IMR-90 (cell line): ENCODE measurements at regions not wholly inside any gene's neighbourhood (a gene's known extent, or its start where the extent isn't known, plus 50 kb on each side); places are given as distances from the start of the nearest gene placed in this dataset.

Experiments
- ATAC-seq: fragments of 200-7000 bp; cut with Tn5 transposase; 2 replicates; pipeline ENCODE4 v1.9.1; 2020; ENCODE audit warnings: low read depth, mild to moderate bottlenecking, moderate library complexity
- BruUV-seq: library from RNA; stranded (reverse); fragments of 400-500 nt; replicated peaks from 2 replicates; lab custom pipeline; 2021; lab: Mats Ljungman, UMichigan
- CTCF ChIA-PET: fragments of 300-600 bp; formaldehyde crosslinking; extraction: SDS; loops from one replicate; lab custom pipeline; 2021; ENCODE audit warnings: antibody characterized with exemption; lab: Yijun Ruan, JAX
- POLR2A ChIA-PET: fragments of 300-600 bp; sonication (Branson Sonifier 250); formaldehyde crosslinking; loops from one replicate; lab custom pipeline; 2022; ENCODE audit warnings: antibody characterized with exemption; ENCODE audit not compliant: unreplicated experiment; lab: Charles Lee
- DNase-seq: peaks from one replicate; pipeline ENCODE4 v3.0.0; 2013
- H2AFZ ChIP-seq: replicated peaks from 2 replicates; pipeline ENCODE3; 2013; ENCODE audit warnings: low read length, mild to moderate bottlenecking; ENCODE audit not compliant: poor library complexity
- H2AK5ac ChIP-seq: 2 replicates; pipeline ENCODE4 v1.6.1; 2013; ENCODE audit warnings: low read depth, low read length, inconsistent platforms
- H2AK9ac ChIP-seq: replicated peaks from 2 replicates; pipeline ENCODE3; 2013; ENCODE audit warnings: mild to moderate bottlenecking, low read depth, low read length, moderate library complexity; ENCODE audit not compliant: poor library complexity
- H2BK120ac ChIP-seq: 2 replicates; pipeline ENCODE4 v1.6.1; 2013; ENCODE audit warnings: low read depth, low read length, inconsistent platforms
- H2BK15ac ChIP-seq: 3 replicates; pipeline ENCODE4 v1.6.1; 2013; ENCODE audit warnings: low read depth, low read length, inconsistent platforms
- H2BK20ac ChIP-seq: 2 replicates; pipeline ENCODE4 v1.6.1; 2013; ENCODE audit warnings: low read depth, mild to moderate bottlenecking, inconsistent platforms, low read length, moderate library complexity
- H2BK5ac ChIP-seq: 2 replicates; pipeline ENCODE4 v1.6.1; 2013; ENCODE audit warnings: mild to moderate bottlenecking, low read depth, low read length, inconsistent platforms; ENCODE audit not compliant: poor library complexity, severe bottlenecking
- H3K14ac ChIP-seq: replicated peaks from 2 replicates; pipeline ENCODE4 v1.6.1; 2013; ENCODE audit warnings: low read depth, low read length, inconsistent platforms
- H3K18ac ChIP-seq: 2 replicates; pipeline ENCODE4 v1.6.1; 2013; ENCODE audit warnings: low read depth, low read length, control low read depth
- H3K23ac ChIP-seq: 2 replicates; pipeline ENCODE4 v1.6.1; 2013; ENCODE audit warnings: low read depth, low read length, inconsistent platforms
- H3K27ac ChIP-seq: 2 replicates; pipeline ENCODE4 v1.5.1; 2013; ENCODE audit warnings: mild to moderate bottlenecking, control low read depth, low read length; ENCODE audit not compliant: insufficient read depth
- H3K27me3 ChIP-seq: 2 replicates; pipeline ENCODE4 v1.6.1; 2013; ENCODE audit warnings: low read length; ENCODE audit not compliant: control insufficient read depth, insufficient read depth
- H3K36me3 ChIP-seq: 2 replicates; pipeline ENCODE4 v1.6.1; 2013; ENCODE audit warnings: low read length, mixed read lengths; ENCODE audit not compliant: control insufficient read depth, insufficient read depth
- H3K4ac ChIP-seq: 2 replicates; pipeline ENCODE4 v1.6.1; 2013; ENCODE audit warnings: low read depth, low read length, inconsistent platforms
- H3K4me1 ChIP-seq: 2 replicates; pipeline ENCODE4 v1.6.1; 2013; ENCODE audit warnings: low read length, mixed read lengths; ENCODE audit not compliant: control insufficient read depth, insufficient read depth
- H3K4me2 ChIP-seq: 2 replicates; pipeline ENCODE4 v1.6.1; 2013; ENCODE audit warnings: low read depth, mild to moderate bottlenecking, control low read depth, low read length, moderate library complexity
- H3K4me3 ChIP-seq: 2 replicates; pipeline ENCODE4 v1.5.1; 2013; ENCODE audit warnings: low read depth, mild to moderate bottlenecking, control low read depth, low read length, moderate library complexity; ENCODE audit not compliant: insufficient read depth
- H3K56ac ChIP-seq: 2 replicates; pipeline ENCODE4 v1.6.1; 2013; ENCODE audit warnings: low read length, inconsistent platforms; ENCODE audit not compliant: insufficient read depth; ENCODE audit errors: extremely low read depth
- H3K79me1 ChIP-seq, 2 experiments: 2 replicates each; pipeline ENCODE4 v1.6.1; 2013; ENCODE audit warnings: low read length in 2 of 2, inconsistent platforms in 1 of 2, low read depth in 1 of 2
- H3K9ac ChIP-seq: 2 replicates; pipeline ENCODE4 v1.6.1; 2013; ENCODE audit warnings: low read depth, low read length, control low read depth
- H3K9me1 ChIP-seq: 2 replicates; pipeline ENCODE4 v1.6.1; 2013; ENCODE audit warnings: low read length, inconsistent platforms; ENCODE audit not compliant: insufficient read depth
- H3K9me3 ChIP-seq: 2 replicates; pipeline ENCODE4 v1.6.1; 2013; ENCODE audit warnings: low read length; ENCODE audit not compliant: control insufficient read depth, insufficient read depth
- H4K20me1 ChIP-seq: 2 replicates; pipeline ENCODE4 v1.6.1; 2013; ENCODE audit warnings: low read length, inconsistent platforms; ENCODE audit not compliant: insufficient read depth
- H4K5ac ChIP-seq: 2 replicates; pipeline ENCODE4 v1.6.1; 2013; ENCODE audit warnings: mild to moderate bottlenecking, low read depth, low read length, control low read depth
- H4K8ac ChIP-seq, 2 experiments: 2 replicates each; pipeline ENCODE4 v1.6.1; 2013; ENCODE audit warnings: low read depth in 2 of 2, low read length in 2 of 2, control low read depth in 1 of 2, inconsistent platforms in 1 of 2
- H4K91ac ChIP-seq: 2 replicates; pipeline ENCODE4 v1.6.1; 2013; ENCODE audit warnings: low read depth, low read length, inconsistent platforms; ENCODE audit not compliant: insufficient read depth
- BHLHE40 ChIP-seq: fragments of 150-350 bp; IDR thresholded peaks from 2 replicates; pipeline ENCODE4 v1.6.1; 2016; ENCODE audit warnings: mild to moderate bottlenecking, low read depth, low read length
- CEBPB ChIP-seq: IDR thresholded peaks from 2 replicates; pipeline ENCODE4 v1.6.1; 2012; ENCODE audit warnings: low read depth, low read length, improper control_type of control experiment
- CHD1 ChIP-seq: IDR thresholded peaks from 2 replicates; pipeline ENCODE4 v1.6.1; 2012; ENCODE audit warnings: low read depth, low read length, improper control_type of control experiment
- ELK1 ChIP-seq: fragments of 150-350 bp; IDR thresholded peaks from 2 replicates; pipeline ENCODE4 v1.6.1; 2016; ENCODE audit warnings: low read depth, mild to moderate bottlenecking, low read length, moderate library complexity, borderline replicate concordance
- FOS ChIP-seq: fragments of 150-350 bp; IDR thresholded peaks from 2 replicates; pipeline ENCODE4 v1.6.1; 2016; ENCODE audit warnings: low read depth, low read length
- MAFK ChIP-seq: IDR thresholded peaks from 2 replicates; pipeline ENCODE4 v1.6.1; 2012; ENCODE audit warnings: low read depth, low read length, improper control_type of control experiment
- MAZ ChIP-seq: IDR thresholded peaks from 2 replicates; pipeline ENCODE4 v1.6.1; 2012; ENCODE audit warnings: low read depth, mild to moderate bottlenecking, low read length, improper control_type of control experiment, moderate library complexity, borderline replicate concordance
- MXI1 ChIP-seq: IDR thresholded peaks from 2 replicates; pipeline ENCODE4 v1.6.1; 2012; ENCODE audit warnings: low read depth, mild to moderate bottlenecking, low read length, moderate library complexity, borderline replicate concordance
- NFE2L2 ChIP-seq: fragments of 150-350 bp; IDR thresholded peaks from 2 replicates; pipeline ENCODE4 v1.6.1; 2016; ENCODE audit warnings: low read depth, mild to moderate bottlenecking, low read length
- POLR2A ChIP-seq: IDR thresholded peaks from 2 replicates; pipeline ENCODE4 v1.6.1; 2012; ENCODE audit warnings: mild to moderate bottlenecking, low read depth, low read length
- RAD21 ChIP-seq: IDR thresholded peaks from 2 replicates; pipeline ENCODE4 v1.6.1; 2012; ENCODE audit warnings: low read length, improper control_type of control experiment
- RCOR1 ChIP-seq: IDR thresholded peaks from 2 replicates; pipeline ENCODE4 v1.6.1; 2012; ENCODE audit warnings: mild to moderate bottlenecking, low read length, improper control_type of control experiment; ENCODE audit not compliant: insufficient replicate concordance
- RFX5 ChIP-seq: IDR thresholded peaks from 2 replicates; pipeline ENCODE4 v1.8.0; 2012; ENCODE audit warnings: low read depth, mild to moderate bottlenecking, low read length, moderate library complexity
- SMC3 ChIP-seq: fragments of 150-350 bp; IDR thresholded peaks from 2 replicates; pipeline ENCODE4 v1.6.1; 2016; ENCODE audit warnings: low read depth, mild to moderate bottlenecking, antibody characterized with exemption, low read length, moderate library complexity
- USF2 ChIP-seq: fragments of 150-350 bp; IDR thresholded peaks from 2 replicates; pipeline ENCODE4 v1.6.1; 2017; ENCODE audit warnings: mild to moderate bottlenecking, antibody characterized with exemption, low read length, low read depth
- WGBS, 2 experiments: methylation state at CpG; one replicate each; pipeline versions ENCODE4 v1.1.5 to v1.1.7; 2013; ENCODE audit warnings: missing lambda C conversion rate in 2 of 2; ENCODE audit not compliant: insufficient read length in 1 of 2; ENCODE audit errors: extremely low coverage in 2 of 2; 5-methylcytosine and 5-hydroxymethylcytosine counted together
- dilution Hi-C: fragments of 300-500 bp; cut with HindIII; formaldehyde crosslinking; loops from one replicate; pipeline ENCODE4 v1.14.3; 2018; ENCODE audit warnings: low sequenced_read_pairs; ENCODE audit not compliant: unreplicated experiment
- in situ Hi-C: fragments of 300-500 bp; cut with MboI; formaldehyde crosslinking; loops from 3 replicates; pipeline ENCODE4 v1.14.3; 2019; ENCODE audit warnings: low sequenced_read_pairs, inconsistent platforms, mixed read lengths
- intact Hi-C: fragments of 100-400 bp; cut with micrococcal nuclease; formaldehyde crosslinking; loops from 2 replicates; pipeline ENCODE4 v1.10.0; 2022
- TF ChIP-seq, protein P1 (sequence below): conservative IDR thresholded peaks from 2 replicates; pipeline ENCODE4 v1.5.1; 2012; ENCODE audit warnings: mild to moderate bottlenecking, low read depth, low read length, improper control_type of control experiment

- no peak overlapping the region for H2AK5ac ChIP-seq
- H2BK5ac ChIP-seq: no peak overlapping the region
- H2AFZ ChIP-seq: no peak overlapping the region
- ATAC-seq (no peak), DNase-seq (no peak)
- H2AK9ac ChIP-seq: no peak overlapping the region
- intact Hi-C loops: no loop called here
- TF ChIP-seq USF2: no peak
- no peak for TF ChIP-seq CEBPB
- no peak for TF ChIP-seq MAZ
- no peak for TF ChIP-seq RCOR1
- no peak for TF ChIP-seq FOS
- TF ChIP-seq MXI1: no peak
- TF ChIP-seq SMC3: no peak
- no peak for TF ChIP-seq NFE2L2
- no peak for TF ChIP-seq RFX5
- TF ChIP-seq, protein P1, sequence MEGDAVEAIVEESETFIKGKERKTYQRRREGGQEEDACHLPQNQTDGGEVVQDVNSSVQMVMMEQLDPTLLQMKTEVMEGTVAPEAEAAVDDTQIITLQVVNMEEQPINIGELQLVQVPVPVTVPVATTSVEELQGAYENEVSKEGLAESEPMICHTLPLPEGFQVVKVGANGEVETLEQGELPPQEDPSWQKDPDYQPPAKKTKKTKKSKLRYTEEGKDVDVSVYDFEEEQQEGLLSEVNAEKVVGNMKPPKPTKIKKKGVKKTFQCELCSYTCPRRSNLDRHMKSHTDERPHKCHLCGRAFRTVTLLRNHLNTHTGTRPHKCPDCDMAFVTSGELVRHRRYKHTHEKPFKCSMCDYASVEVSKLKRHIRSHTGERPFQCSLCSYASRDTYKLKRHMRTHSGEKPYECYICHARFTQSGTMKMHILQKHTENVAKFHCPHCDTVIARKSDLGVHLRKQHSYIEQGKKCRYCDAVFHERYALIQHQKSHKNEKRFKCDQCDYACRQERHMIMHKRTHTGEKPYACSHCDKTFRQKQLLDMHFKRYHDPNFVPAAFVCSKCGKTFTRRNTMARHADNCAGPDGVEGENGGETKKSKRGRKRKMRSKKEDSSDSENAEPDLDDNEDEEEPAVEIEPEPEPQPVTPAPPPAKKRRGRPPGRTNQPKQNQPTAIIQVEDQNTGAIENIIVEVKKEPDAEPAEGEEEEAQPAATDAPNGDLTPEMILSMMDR: no peak
- no peak for TF ChIP-seq RAD21
- no peak for TF ChIP-seq POLR2A
- TF ChIP-seq ELK1: no peak
- TF ChIP-seq BHLHE40: no peak
- TF ChIP-seq MAFK: no peak
- no peak for TF ChIP-seq CHD1
- CTCF ChIA-PET: no interaction called here
- H4K91ac ChIP-seq: no peak overlapping the region
- H4K5ac ChIP-seq: no peak overlapping the region
- H3K79me1 ChIP-seq: no peaks in the 10 kb centered on the region
- H3K23ac ChIP-seq: no peak overlapping the region
- no peak overlapping the region for H2BK120ac ChIP-seq
- H3K18ac ChIP-seq: no peak overlapping the region
- no peak overlapping the region for H3K14ac ChIP-seq
- no peak overlapping the region for H4K8ac ChIP-seq
- H2BK20ac ChIP-seq: no peak overlapping the region
- H3K56ac ChIP-seq: no peak overlapping the region
- no peak overlapping the region for H3K4me3 ChIP-seq
- no peak overlapping the region for H2BK15ac ChIP-seq
- peaks cover 3% of the 10 kb centered on the region; the same call in 1 of the 2 replicates for H3K9me3 ChIP-seq
- BruUV-seq: no TSS peak
- no peaks in the 10 kb centered on the region for H4K20me1 ChIP-seq
- H3K4ac ChIP-seq: no peak overlapping the region
- H3K4me2 ChIP-seq: no peak overlapping the region
- in situ Hi-C loops: no loop called here
- no peak overlapping the region for H3K27ac ChIP-seq
- no peaks in the 10 kb centered on the region for H3K4me1 ChIP-seq
- dilution Hi-C loops: no loop called here
- peaks cover 26% of the 10 kb centered on the region for H3K27me3 ChIP-seq
- no peak overlapping the region for H3K9ac ChIP-seq
- 55% methylated on average over 4 of the region's 7 CpGs; no CpG with 5 or more reads in 1 of the 2 experiments for WGBS, 2 experiments
- no peaks in the 10 kb centered on the region for H3K36me3 ChIP-seq
- POLR2A ChIA-PET: no interaction called here
- H3K9me1 ChIP-seq: no peaks in the 10 kb centered on the region
These were observed 592.9 kb upstream of the NRP1 start for GRCh38 chr10:33927347-33927746.
